ENCODE measurements at regions not wholly inside any gene's neighbourhood (a gene's known extent, or its start where the extent isn't known, plus 50 kb on each side); places are given as distances from the start of the nearest gene placed in this dataset.

DNA sequence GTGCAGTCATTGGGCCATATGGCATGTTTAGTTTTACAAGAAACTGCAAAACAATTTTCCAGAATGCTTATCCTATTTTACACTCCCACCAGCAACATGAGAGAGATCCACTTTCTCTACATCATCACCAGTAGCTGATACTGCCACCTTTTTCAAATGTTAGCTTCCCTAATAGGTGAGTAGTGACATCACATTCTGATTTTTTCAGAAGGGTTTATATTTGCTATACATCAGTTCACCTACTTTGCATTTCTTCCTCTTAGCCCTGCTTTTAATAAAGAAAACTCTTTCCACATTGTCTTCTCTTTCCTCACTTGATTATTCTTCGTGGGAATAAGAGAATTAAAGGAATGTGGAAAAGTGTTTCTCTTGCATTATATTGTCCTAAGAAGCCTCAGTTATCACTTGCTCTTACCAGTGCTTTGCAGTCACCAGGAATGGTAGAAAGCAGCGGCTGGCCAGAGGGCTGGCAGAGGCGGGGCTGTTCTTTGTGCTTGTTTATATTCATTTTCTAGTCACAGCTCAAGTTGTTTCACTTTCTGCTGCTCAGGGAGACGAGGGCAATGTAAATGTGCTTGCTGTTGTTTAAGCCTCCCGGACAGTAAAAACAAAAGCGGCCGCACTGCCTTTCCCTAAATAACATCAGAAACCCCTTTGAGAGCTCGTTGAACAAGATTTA, 164.8 kb downstream of the HSD17B3 start:
- no peak overlapping the region for H3K27ac Mint-ChIP-seq
- H2AFZ ChIP-seq, result peak overlapping the region; percentile 2; the same call in 1 of the 2 replicates

More for the DNA sequence above, 164.8 kb downstream of the HSD17B3 start:
- Mint-ChIP-seq H3K4me3 (no peak overlapping the region), H3K9me3 (0 out of 3 replicates have a peak, but pooled peaks cover 3% of the 10 kb centered on the region), H3K27me3 (ENCODE audit: insufficient read depth, low read depth, poor library complexity) (peaks cover 9% of the 10 kb centered on the region), H3K36me3 (ENCODE audit: low read depth) (no peaks in the 10 kb centered on the region), H3K4me1 (peaks cover 30% of the 10 kb centered on the region)
- Histone ChIP-seq H3K27ac (ENCODE audit: low read depth) (no peak overlapping the region), H3K4me2 (0 out of 2 replicates have a peak overlapping the region, but pooled peaks have one; percentile 4), H3F3A (replicated peaks; ENCODE audit: low read depth) (no peaks in the 10 kb centered on the region), H4K20me1 (replicated peaks; ENCODE audit: insufficient read depth) (no peaks in the 10 kb centered on the region), H3K4me3 (no peak overlapping the region), H3K9me2 (ENCODE audit: insufficient read depth) (no peaks in the 10 kb centered on the region), H3K36me3 (ENCODE audit: insufficient read depth) (no peaks in the 10 kb centered on the region), H3K27me3 (ENCODE audit: insufficient read depth) (no peaks in the 10 kb centered on the region), H3K4me1 (ENCODE audit: insufficient read depth) (peaks cover 34% of the 10 kb centered on the region), H3K79me2 (replicated peaks; ENCODE audit: insufficient read depth) (no peaks in the 10 kb centered on the region)
- ATAC-seq (peak; percentile 54), DNase-seq (ENCODE audit: low spot score) (peak; percentile 42)
- TF ChIP-seq POLR2AphosphoS5 (IDR thresholded peaks at IDR 0.05; ENCODE audit: low read depth), result no peak
- no peak for TF ChIP-seq CREB1 (CRISPR knock-in tag; IDR thresholded peaks at IDR 0.05; ENCODE audit: low read depth)
- TF ChIP-seq, protein P1, sequence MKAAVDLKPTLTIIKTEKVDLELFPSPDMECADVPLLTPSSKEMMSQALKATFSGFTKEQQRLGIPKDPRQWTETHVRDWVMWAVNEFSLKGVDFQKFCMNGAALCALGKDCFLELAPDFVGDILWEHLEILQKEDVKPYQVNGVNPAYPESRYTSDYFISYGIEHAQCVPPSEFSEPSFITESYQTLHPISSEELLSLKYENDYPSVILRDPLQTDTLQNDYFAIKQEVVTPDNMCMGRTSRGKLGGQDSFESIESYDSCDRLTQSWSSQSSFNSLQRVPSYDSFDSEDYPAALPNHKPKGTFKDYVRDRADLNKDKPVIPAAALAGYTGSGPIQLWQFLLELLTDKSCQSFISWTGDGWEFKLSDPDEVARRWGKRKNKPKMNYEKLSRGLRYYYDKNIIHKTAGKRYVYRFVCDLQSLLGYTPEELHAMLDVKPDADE (IDR thresholded peaks at IDR 0.05), result no peak
- TF ChIP-seq CTCF (conservative IDR thresholded peaks at IDR 0.05; ENCODE audit: low read depth in 2 of 2), result no peak
- no peak for TF ChIP-seq EZH2phosphoT487 (IDR thresholded peaks at IDR 0.05; ENCODE audit: unreplicated experiment)
- TF ChIP-seq, protein P2, sequence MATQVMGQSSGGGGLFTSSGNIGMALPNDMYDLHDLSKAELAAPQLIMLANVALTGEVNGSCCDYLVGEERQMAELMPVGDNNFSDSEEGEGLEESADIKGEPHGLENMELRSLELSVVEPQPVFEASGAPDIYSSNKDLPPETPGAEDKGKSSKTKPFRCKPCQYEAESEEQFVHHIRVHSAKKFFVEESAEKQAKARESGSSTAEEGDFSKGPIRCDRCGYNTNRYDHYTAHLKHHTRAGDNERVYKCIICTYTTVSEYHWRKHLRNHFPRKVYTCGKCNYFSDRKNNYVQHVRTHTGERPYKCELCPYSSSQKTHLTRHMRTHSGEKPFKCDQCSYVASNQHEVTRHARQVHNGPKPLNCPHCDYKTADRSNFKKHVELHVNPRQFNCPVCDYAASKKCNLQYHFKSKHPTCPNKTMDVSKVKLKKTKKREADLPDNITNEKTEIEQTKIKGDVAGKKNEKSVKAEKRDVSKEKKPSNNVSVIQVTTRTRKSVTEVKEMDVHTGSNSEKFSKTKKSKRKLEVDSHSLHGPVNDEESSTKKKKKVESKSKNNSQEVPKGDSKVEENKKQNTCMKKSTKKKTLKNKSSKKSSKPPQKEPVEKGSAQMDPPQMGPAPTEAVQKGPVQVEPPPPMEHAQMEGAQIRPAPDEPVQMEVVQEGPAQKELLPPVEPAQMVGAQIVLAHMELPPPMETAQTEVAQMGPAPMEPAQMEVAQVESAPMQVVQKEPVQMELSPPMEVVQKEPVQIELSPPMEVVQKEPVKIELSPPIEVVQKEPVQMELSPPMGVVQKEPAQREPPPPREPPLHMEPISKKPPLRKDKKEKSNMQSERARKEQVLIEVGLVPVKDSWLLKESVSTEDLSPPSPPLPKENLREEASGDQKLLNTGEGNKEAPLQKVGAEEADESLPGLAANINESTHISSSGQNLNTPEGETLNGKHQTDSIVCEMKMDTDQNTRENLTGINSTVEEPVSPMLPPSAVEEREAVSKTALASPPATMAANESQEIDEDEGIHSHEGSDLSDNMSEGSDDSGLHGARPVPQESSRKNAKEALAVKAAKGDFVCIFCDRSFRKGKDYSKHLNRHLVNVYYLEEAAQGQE (IDR thresholded peaks at IDR 0.05; ENCODE audit: unreplicated experiment), result no peak
- TF ChIP-seq EZH2 (IDR thresholded peaks at IDR 0.05; ENCODE audit: low read depth, unreplicated experiment), result no peak
- no peak for TF ChIP-seq NANOG (IDR thresholded peaks at IDR 0.05; ENCODE audit: borderline replicate concordance)
